ENCODE measurements at regions not wholly inside any gene's neighbourhood (a gene's known extent, or its start where the extent isn't known, plus 50 kb on each side); places are given as distances from the start of the nearest gene placed in this dataset.

GRCh38 chr6:153873541-153873940 is 165.5 kb upstream of the OPRM1 start:
- no peak for DNase-seq (ENCODE audit: low spot score)

- DNase-seq (ENCODE audit: low spot score), result no peak
Measured at GRCh38 chr6:153872946-153873345, 166.1 kb upstream of the OPRM1 start.

- DNase-seq (ENCODE audit: low spot score), result no peak
Measured at GRCh38 chr6:153862927-153863326, 176.1 kb upstream of the OPRM1 start.

GRCh38 chr6:153862139-153862538 is 176.9 kb upstream of the OPRM1 start:
- DNase-seq (ENCODE audit: low spot score), result no peak

- DNase-seq (ENCODE audit: low spot score), result no peak
Measured at GRCh38 chr6:153858529-153858928, 180.5 kb upstream of the OPRM1 start.

GRCh38 chr6:153856929-153857376 is 182.1 kb upstream of the OPRM1 start:
- DNase-seq (ENCODE audit: low spot score), result no peak

GRCh38 chr6:153852481-153852880 is 186.6 kb upstream of the OPRM1 start:
- DNase-seq (ENCODE audit: low spot score), result no peak

- DNase-seq (ENCODE audit: low spot score), result no peak
Measured at GRCh38 chr6:153852034-153852433, 187.0 kb upstream of the OPRM1 start.

- DNase-seq (ENCODE audit: low spot score), result no peak
Measured at GRCh38 chr6:153849072-153849779, 189.8 kb upstream of the OPRM1 start.

GRCh38 chr6:153843420-153843819 is 195.6 kb upstream of the OPRM1 start:
- DNase-seq (ENCODE audit: low spot score), result no peak

GRCh38 chr6:153842491-153842890 is 196.5 kb upstream of the OPRM1 start:
- DNase-seq (ENCODE audit: low spot score), result no peak

- no peak for DNase-seq (ENCODE audit: low spot score)
Measured at GRCh38 chr6:153840039-153840850, 198.8 kb upstream of the OPRM1 start.

GRCh38 chr6:153832543-153832942 is 206.5 kb upstream of the OPRM1 start:
- DNase-seq (ENCODE audit: low spot score), result no peak

- DNase-seq (ENCODE audit: low spot score), result no peak
Measured at GRCh38 chr6:153831350-153832078, 207.5 kb upstream of the OPRM1 start.

GRCh38 chr6:153817173-153817572 is 221.9 kb upstream of the OPRM1 start:
- no peak for DNase-seq (ENCODE audit: low spot score)

GRCh38 chr6:153816366-153816765 is 222.7 kb upstream of the OPRM1 start:
- no peak for DNase-seq (ENCODE audit: low spot score)

- no peak for DNase-seq (ENCODE audit: low spot score)
Measured at GRCh38 chr6:153814136-153814535, 224.9 kb upstream of the OPRM1 start.

- no peak for DNase-seq (ENCODE audit: low spot score)
Measured at GRCh38 chr6:153804755-153805330, 234.2 kb upstream of the OPRM1 start.

GRCh38 chr6:153801917-153802316 is 237.1 kb upstream of the OPRM1 start:
- no peak for DNase-seq (ENCODE audit: low spot score)

- no peak for DNase-seq (ENCODE audit: low spot score)
Measured at GRCh38 chr6:153800580-153801188, 238.4 kb upstream of the OPRM1 start.

GRCh38 chr6:153790876-153791473 is 248.1 kb upstream of the OPRM1 start:
- DNase-seq (ENCODE audit: low spot score), result no peak

GRCh38 chr6:153790048-153790447 is 249.0 kb upstream of the OPRM1 start:
- DNase-seq (ENCODE audit: low spot score), result no peak

Measured in globus pallidus (tissue), 1 donor.